ENCODE measurements at regions not wholly inside any gene's neighbourhood (a gene's known extent, or its start where the extent isn't known, plus 50 kb on each side); places are given as distances from the start of the nearest gene placed in this dataset.

- H3K36me3 ChIP-seq: no peaks in the 10 kb centered on the region
- H3K27me3 Mint-ChIP-seq (ENCODE audit: insufficient read depth, low read depth): no peaks in the 10 kb centered on the region
- H3K9me3 Mint-ChIP-seq: no peaks in the 10 kb centered on the region
- no peaks in the 10 kb centered on the region for H3K36me3 Mint-ChIP-seq
- no peak overlapping the region for H3K9ac ChIP-seq
- H3K4me2 ChIP-seq: no peak overlapping the region
- H3K4me1 ChIP-seq: no peaks in the 10 kb centered on the region
- peak overlapping the region; percentile 43 for H3K27ac Mint-ChIP-seq
- H3K4me3 Mint-ChIP-seq: no peak overlapping the region
- no peaks in the 10 kb centered on the region for H3K27me3 ChIP-seq
- H3K9me3 ChIP-seq (ENCODE audit: low read depth): no peaks in the 10 kb centered on the region
- H3K27ac ChIP-seq: no peak overlapping the region
- no peak overlapping the region for H2AFZ ChIP-seq (replicated peaks)
- no peak overlapping the region for H3K4me3 ChIP-seq
- H4K20me1 ChIP-seq (ENCODE audit: low read depth): no peaks in the 10 kb centered on the region
- H3K4me1 Mint-ChIP-seq: peaks cover 4% of the 10 kb centered on the region
- no peaks in the 10 kb centered on the region for H3F3A ChIP-seq (ENCODE audit: low read depth)
- no peak for DNase-seq (ENCODE audit: low spot score)
- TF ChIP-seq EZH2phosphoT487 (IDR thresholded peaks at IDR 0.05): no peak
- TF ChIP-seq, protein P1, sequence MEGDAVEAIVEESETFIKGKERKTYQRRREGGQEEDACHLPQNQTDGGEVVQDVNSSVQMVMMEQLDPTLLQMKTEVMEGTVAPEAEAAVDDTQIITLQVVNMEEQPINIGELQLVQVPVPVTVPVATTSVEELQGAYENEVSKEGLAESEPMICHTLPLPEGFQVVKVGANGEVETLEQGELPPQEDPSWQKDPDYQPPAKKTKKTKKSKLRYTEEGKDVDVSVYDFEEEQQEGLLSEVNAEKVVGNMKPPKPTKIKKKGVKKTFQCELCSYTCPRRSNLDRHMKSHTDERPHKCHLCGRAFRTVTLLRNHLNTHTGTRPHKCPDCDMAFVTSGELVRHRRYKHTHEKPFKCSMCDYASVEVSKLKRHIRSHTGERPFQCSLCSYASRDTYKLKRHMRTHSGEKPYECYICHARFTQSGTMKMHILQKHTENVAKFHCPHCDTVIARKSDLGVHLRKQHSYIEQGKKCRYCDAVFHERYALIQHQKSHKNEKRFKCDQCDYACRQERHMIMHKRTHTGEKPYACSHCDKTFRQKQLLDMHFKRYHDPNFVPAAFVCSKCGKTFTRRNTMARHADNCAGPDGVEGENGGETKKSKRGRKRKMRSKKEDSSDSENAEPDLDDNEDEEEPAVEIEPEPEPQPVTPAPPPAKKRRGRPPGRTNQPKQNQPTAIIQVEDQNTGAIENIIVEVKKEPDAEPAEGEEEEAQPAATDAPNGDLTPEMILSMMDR (IDR thresholded peaks at IDR 0.05): no peak
- no peak for TF ChIP-seq EZH2 (IDR thresholded peaks at IDR 0.05)
- H3K79me2 ChIP-seq (ENCODE audit: low read depth): no peaks in the 10 kb centered on the region
These were observed 187.4 kb upstream of the SLC24A2 start for GRCh38 chr9:19976226-19976625.

- TF ChIP-seq, protein P1 (IDR thresholded peaks at IDR 0.05): no peak
- no peak for TF ChIP-seq EZH2phosphoT487 (IDR thresholded peaks at IDR 0.05)
- no peak for TF ChIP-seq EZH2 (IDR thresholded peaks at IDR 0.05)
- Mint-ChIP-seq H3K27ac (no peak overlapping the region), H3K9me3 (no peaks in the 10 kb centered on the region)
These were observed 186.7 kb upstream of the SLC24A2 start for GRCh38 chr9:19975499-19975898.

GRCh38 chr9:19969721-19970120 is 180.9 kb upstream of the SLC24A2 start:
- Mint-ChIP-seq H3K27ac (peak overlapping the region; percentile 8), H3K4me1 (peaks cover 26% of the 10 kb centered on the region), H3K9me3 (no peaks in the 10 kb centered on the region), H3K36me3 (no peaks in the 10 kb centered on the region), H3K27me3 (ENCODE audit: insufficient read depth, low read depth) (peaks cover 5% of the 10 kb centered on the region), H3K4me3 (no peak overlapping the region)
- no peak for DNase-seq (ENCODE audit: low spot score)
- H3K79me2 ChIP-seq (ENCODE audit: low read depth): no peaks in the 10 kb centered on the region
- no peak overlapping the region for H3K27ac ChIP-seq
- no peak overlapping the region for H2AFZ ChIP-seq (replicated peaks)
- H3K9me3 ChIP-seq (ENCODE audit: low read depth): no peaks in the 10 kb centered on the region
- H3K9ac ChIP-seq: no peak overlapping the region
- peaks cover 33% of the 10 kb centered on the region for H3K4me1 ChIP-seq
- H3K4me2 ChIP-seq: no peak overlapping the region
- no peaks in the 10 kb centered on the region for H3K27me3 ChIP-seq
- no peaks in the 10 kb centered on the region for H3K36me3 ChIP-seq
- no peaks in the 10 kb centered on the region for H4K20me1 ChIP-seq (ENCODE audit: low read depth)
- peaks cover 10% of the 10 kb centered on the region for H3F3A ChIP-seq (ENCODE audit: low read depth)
- TF ChIP-seq EZH2phosphoT487 (IDR thresholded peaks at IDR 0.05) (no peak), EZH2 (IDR thresholded peaks at IDR 0.05) (no peak)
- TF ChIP-seq, protein P1 (IDR thresholded peaks at IDR 0.05): no peak
- H3K4me3 ChIP-seq: no peak overlapping the region

More at GRCh38 chr9:19975499-19975898, 186.7 kb upstream of the SLC24A2 start:
- H3K27me3 Mint-ChIP-seq (ENCODE audit: insufficient read depth, low read depth): no peaks in the 10 kb centered on the region
- H2AFZ ChIP-seq (replicated peaks): no peak overlapping the region
- no peaks in the 10 kb centered on the region for H4K20me1 ChIP-seq (ENCODE audit: low read depth)
- H3K79me2 ChIP-seq (ENCODE audit: low read depth): no peaks in the 10 kb centered on the region
- no peaks in the 10 kb centered on the region for H3K36me3 ChIP-seq
- H3K4me3 Mint-ChIP-seq: no peak overlapping the region
- H3F3A ChIP-seq (ENCODE audit: low read depth): no peaks in the 10 kb centered on the region
- H3K4me2 ChIP-seq: no peak overlapping the region
- H3K4me1 Mint-ChIP-seq: peaks cover 4% of the 10 kb centered on the region
- no peaks in the 10 kb centered on the region for H3K9me3 ChIP-seq (ENCODE audit: low read depth)
- no peaks in the 10 kb centered on the region for H3K4me1 ChIP-seq
- H3K27ac ChIP-seq: no peak overlapping the region
- no peaks in the 10 kb centered on the region for H3K36me3 Mint-ChIP-seq
- no peak overlapping the region for H3K9ac ChIP-seq
- no peak for DNase-seq (ENCODE audit: low spot score)
- no peaks in the 10 kb centered on the region for H3K27me3 ChIP-seq
- no peak overlapping the region for H3K4me3 ChIP-seq

All from neural progenitor cell (in vitro differentiated cells).